ENCODE measurements at regions not wholly inside any gene's neighbourhood (a gene's known extent, or its start where the extent isn't known, plus 50 kb on each side); places are given as distances from the start of the nearest gene placed in this dataset.

DNA sequence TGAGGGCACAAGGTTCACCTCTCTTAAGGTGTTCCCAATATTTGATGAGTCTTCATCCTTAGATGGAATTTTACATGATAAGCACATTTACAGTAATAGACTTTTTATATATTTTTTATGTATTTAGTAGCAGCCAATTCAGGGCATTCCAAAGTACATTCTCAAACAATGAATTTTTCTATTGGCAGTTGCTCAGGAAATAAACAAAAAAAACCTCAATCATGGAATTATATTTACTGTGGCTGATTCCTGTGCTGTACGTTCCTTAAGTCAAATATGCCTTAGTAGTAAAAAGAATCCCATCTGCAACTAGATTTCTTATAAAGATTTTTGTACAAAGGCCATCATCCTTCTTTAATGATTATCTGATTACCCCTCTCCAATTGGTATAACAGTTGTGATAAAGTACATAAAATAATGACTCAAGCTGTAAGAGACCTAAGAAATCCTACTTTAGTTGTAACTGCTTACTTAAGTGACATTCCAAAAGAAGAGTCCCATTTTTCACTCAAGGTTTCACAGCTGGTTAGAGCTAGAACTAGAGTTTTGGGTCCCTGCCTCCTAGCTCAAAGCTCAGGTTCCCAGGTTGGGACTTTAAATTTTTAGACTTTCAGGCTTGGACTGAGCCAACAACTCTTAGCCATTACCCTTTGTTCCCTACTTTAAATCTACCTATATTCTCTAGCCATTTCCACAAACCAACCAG, 152.7 kb downstream of the FHIP1A start:
- H3K4me3 ChIP-seq (replicated peaks; ENCODE audit: low read depth, low read length): no peak overlapping the region
- DNase-seq (ENCODE audit: low read depth): no peak
- TF ChIP-seq, protein P1, sequence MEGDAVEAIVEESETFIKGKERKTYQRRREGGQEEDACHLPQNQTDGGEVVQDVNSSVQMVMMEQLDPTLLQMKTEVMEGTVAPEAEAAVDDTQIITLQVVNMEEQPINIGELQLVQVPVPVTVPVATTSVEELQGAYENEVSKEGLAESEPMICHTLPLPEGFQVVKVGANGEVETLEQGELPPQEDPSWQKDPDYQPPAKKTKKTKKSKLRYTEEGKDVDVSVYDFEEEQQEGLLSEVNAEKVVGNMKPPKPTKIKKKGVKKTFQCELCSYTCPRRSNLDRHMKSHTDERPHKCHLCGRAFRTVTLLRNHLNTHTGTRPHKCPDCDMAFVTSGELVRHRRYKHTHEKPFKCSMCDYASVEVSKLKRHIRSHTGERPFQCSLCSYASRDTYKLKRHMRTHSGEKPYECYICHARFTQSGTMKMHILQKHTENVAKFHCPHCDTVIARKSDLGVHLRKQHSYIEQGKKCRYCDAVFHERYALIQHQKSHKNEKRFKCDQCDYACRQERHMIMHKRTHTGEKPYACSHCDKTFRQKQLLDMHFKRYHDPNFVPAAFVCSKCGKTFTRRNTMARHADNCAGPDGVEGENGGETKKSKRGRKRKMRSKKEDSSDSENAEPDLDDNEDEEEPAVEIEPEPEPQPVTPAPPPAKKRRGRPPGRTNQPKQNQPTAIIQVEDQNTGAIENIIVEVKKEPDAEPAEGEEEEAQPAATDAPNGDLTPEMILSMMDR (IDR thresholded peaks at IDR 0.05; ENCODE audit: low read length, missing control alignments): no peak

DNA sequence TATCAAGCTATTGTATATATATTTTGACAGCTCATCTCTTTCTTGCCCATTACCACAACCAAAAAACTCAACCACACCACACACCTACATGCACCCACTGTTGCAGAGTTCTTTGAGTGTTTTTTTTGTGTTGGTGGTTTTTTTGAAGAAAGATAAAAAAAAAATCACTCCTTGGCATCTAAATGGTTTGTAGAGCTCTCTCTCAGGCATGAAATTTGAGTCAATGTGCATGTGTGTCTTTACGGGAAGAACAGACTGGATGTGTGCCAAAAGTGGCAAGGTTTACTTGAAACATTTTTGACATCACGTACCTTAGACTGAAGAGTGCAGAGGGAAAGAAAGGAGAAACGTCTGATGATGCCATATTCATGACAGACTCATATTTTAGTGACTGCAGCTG, 154.2 kb downstream of the FHIP1A start:
- H3K4me3 ChIP-seq (replicated peaks; ENCODE audit: low read depth, low read length): no peak overlapping the region
- no peak for DNase-seq (ENCODE audit: low read depth)
- TF ChIP-seq, protein P1 (IDR thresholded peaks at IDR 0.05; ENCODE audit: low read length, missing control alignments): no peak

DNA sequence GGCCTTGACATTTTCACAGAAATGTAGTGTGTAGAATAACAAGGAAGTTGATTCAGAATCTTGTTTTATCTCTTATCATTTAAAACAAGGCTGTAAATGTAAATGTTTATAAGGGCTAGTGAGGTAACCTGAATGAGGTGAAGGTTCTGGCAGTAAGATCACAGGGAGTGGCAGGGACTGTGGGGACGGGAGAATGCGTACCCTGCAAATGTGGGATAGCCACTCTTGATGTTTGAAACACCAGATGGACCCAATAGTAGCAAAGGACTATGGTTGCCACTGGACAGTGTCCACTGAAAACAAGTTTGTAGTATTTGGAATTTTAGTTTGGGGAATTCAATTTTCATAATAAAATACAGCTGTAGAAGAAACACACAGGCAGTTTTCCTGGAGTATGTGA, 155.3 kb downstream of the FHIP1A start:
- H3K4me3 ChIP-seq (replicated peaks; ENCODE audit: low read depth, low read length): no peak overlapping the region
- no peak for DNase-seq (ENCODE audit: low read depth)
- TF ChIP-seq, protein P1 (IDR thresholded peaks at IDR 0.05; ENCODE audit: low read length, missing control alignments): no peak

DNA sequence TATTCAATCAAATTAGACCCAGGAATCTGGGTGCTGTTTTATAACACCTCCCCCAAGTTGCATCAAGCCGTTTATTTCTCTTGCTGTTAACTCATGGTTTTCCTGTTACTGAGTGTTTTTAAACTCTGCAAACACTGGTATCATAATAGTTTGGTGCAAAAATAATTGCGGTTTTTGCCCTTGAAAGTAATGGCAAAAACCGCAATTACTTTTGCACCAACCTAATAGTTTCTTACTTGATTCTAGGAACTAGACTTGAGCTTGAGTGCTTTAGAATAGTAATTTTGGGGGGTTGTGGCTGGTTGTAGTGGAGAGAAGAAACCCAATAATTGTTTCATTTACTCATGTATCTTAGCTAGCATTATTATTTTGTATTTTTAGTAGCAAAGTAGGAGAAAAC, 156.6 kb downstream of the FHIP1A start:
- H3K4me3 ChIP-seq (replicated peaks; ENCODE audit: low read depth, low read length): no peak overlapping the region
- TF ChIP-seq, protein P1 (IDR thresholded peaks at IDR 0.05; ENCODE audit: low read length, missing control alignments): no peak
- DNase-seq (ENCODE audit: low read depth): no peak

DNA sequence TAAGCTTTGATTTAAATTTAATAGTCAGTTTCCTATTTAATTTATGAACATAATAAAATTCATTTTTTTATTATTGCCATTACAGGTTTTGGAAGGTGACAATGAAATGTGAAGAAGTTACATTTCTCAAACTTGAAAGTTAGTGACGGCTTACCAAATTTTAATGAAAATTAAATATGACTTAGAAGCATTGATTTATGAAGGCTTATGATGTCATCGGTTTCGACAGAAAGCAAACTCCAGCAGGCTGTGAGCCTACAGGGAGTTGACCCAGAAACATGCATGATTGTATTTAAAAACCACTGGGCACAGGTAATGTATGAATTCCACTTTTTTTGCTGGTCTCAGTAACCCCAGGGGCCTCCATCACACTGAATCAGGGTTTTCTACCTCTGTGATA, 157.1 kb downstream of the FHIP1A start:
- no peak overlapping the region for H3K4me3 ChIP-seq (replicated peaks; ENCODE audit: low read depth, low read length)
- no peak for DNase-seq (ENCODE audit: low read depth)
- TF ChIP-seq, protein P1 (IDR thresholded peaks at IDR 0.05; ENCODE audit: low read length, missing control alignments): no peak

DNA sequence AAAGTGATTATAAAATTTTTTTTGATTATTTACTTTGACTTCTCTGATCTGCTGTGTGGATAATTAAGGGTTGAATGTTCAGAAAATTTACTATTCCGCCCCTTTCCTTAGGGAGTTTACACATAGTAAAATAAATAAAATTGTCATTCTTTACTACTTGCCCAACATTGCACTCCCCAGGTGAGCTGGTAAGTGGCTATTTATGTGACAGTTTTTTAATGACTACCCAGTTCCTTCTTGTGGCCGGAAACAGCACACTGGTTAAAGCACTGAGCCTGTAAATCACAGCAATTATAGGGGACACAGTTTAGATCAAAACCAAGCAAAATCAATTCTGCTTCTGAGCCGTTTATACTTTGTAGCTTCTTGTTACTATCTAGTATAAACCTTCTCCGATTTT, 158.1 kb downstream of the FHIP1A start:
- no peak for DNase-seq (ENCODE audit: low read depth)
- TF ChIP-seq, protein P1 (IDR thresholded peaks at IDR 0.05; ENCODE audit: low read length, missing control alignments): no peak

DNA sequence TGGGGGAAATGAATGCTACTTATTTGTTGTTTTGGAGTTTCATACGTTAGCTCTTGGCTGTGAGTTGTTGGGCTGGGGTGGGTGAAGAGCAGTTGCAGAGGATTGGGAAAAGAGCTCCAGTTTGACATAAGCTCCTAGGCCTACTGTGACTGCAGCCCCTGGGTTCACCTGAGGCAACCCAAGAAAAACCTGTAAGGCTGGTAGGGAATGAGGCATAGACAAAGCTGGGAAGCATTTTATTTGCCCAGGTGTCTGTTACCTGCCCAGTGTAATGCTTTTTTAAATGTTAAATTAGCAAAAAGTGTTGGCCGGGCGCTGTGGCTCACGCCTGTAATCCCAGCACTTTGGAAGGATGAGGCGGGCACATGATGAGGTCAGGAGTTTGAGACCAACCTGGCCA, 160.0 kb downstream of the FHIP1A start:
- H3K4me3 ChIP-seq (replicated peaks; ENCODE audit: low read depth, low read length): no peak overlapping the region
- TF ChIP-seq, protein P1 (IDR thresholded peaks at IDR 0.05; ENCODE audit: low read length, missing control alignments): no peak
- DNase-seq (ENCODE audit: low read depth): no peak

More for the DNA sequence above, 158.1 kb downstream of the FHIP1A start:
- H3K4me3 ChIP-seq (replicated peaks; ENCODE audit: low read depth, low read length): no peak overlapping the region
